Caco-2 (cell line): ENCODE measurements at regions not wholly inside any gene's neighbourhood (a gene's known extent, or its start where the extent isn't known, plus 50 kb on each side); places are given as distances from the start of the nearest gene placed in this dataset.

Experiments
- BruUV-seq: library from RNA; stranded (reverse); fragments of 400-500 nt; replicated peaks from 2 replicates; lab custom pipeline; 2021; lab: Mats Ljungman, UMichigan
- CTCF ChIA-PET: fragments of 300-600 bp; sonication (Branson Sonifier 250); formaldehyde crosslinking; loops from one replicate; lab custom pipeline; 2022; ENCODE audit warnings: antibody characterized with exemption; lab: Charles Lee
- POLR2A ChIA-PET: fragments of 300-600 bp; sonication (Branson Sonifier 250); formaldehyde crosslinking; loops from one replicate; lab custom pipeline; 2022; ENCODE audit warnings: antibody characterized with exemption; lab: Charles Lee
- DNase-seq, 2 experiments: peaks; one replicate each; pipeline versions ENCODE4 v3.0.0 to v3.0.0-alpha.2; 2020 to 2022
- H3K27me3 ChIP-seq: replicated peaks from 2 replicates; pipeline ENCODE4 v1.6.0; 2011; ENCODE audit warnings: low read length; ENCODE audit not compliant: control insufficient read depth, insufficient read depth
- H3K36me3 ChIP-seq: 2 replicates; pipeline ENCODE4 v1.5.1; 2011; ENCODE audit warnings: low read length; ENCODE audit not compliant: control insufficient read depth, insufficient read depth
- H3K4me1 ChIP-seq: fragments of 250-450 bp; sonication (Bioruptor Pico); 2 replicates; pipeline ENCODE4 v1.5.1; 2020; ENCODE audit warnings: mild to moderate bottlenecking
- H3K4me3 ChIP-seq: 2 replicates; pipeline ENCODE4 v1.5.1; 2011; ENCODE audit warnings: low read depth, mild to moderate bottlenecking, control low read depth, low read length
- H3K9me3 ChIP-seq: fragments of 250-450 bp; sonication (Bioruptor Pico); 2 replicates; pipeline ENCODE4 v1.5.1; 2020; ENCODE audit warnings: mild to moderate bottlenecking, moderate library complexity
- H3K27ac Mint-ChIP-seq: one replicate; pipeline ENCODE4 v1.8.0; 2022; ENCODE audit warnings: mixed read lengths; ENCODE audit not compliant: unreplicated experiment
- H3K27me3 Mint-ChIP-seq: one replicate; pipeline ENCODE4 v1.8.0; 2022; ENCODE audit warnings: mixed read lengths; ENCODE audit not compliant: insufficient read depth, unreplicated experiment
- H3K36me3 Mint-ChIP-seq: one replicate; pipeline ENCODE4 v1.8.0; 2022; ENCODE audit warnings: mild to moderate bottlenecking, mixed read lengths; ENCODE audit not compliant: insufficient read depth, unreplicated experiment
- H3K4me1 Mint-ChIP-seq: one replicate; pipeline ENCODE4 v1.8.0; 2022; ENCODE audit warnings: low read depth, mixed read lengths; ENCODE audit not compliant: unreplicated experiment
- H3K4me3 Mint-ChIP-seq: one replicate; pipeline ENCODE4 v1.8.0; 2022; ENCODE audit warnings: mild to moderate bottlenecking, moderate library complexity, mixed read lengths; ENCODE audit not compliant: unreplicated experiment
- H3K9me3 Mint-ChIP-seq: one replicate; pipeline ENCODE4 v1.8.0; 2022; ENCODE audit warnings: mixed read lengths; ENCODE audit not compliant: unreplicated experiment
- CTCF ChIP-seq, 2 experiments: fragments of 200-600 bp in 1 of 2; IDR thresholded peaks; 1 replicate in 1 of 2; 2 replicates in 1 of 2; pipeline versions ENCODE4 v1.5.1 to v1.8.0; 2011 to 2022; ENCODE audit warnings: antibody characterized with exemption in 1 of 2, control low read depth in 1 of 2, inconsistent platforms in 1 of 2, low read depth in 1 of 2, low read length in 1 of 2, mild to moderate bottlenecking in 1 of 2, moderate library complexity in 1 of 2; ENCODE audit not compliant: insufficient read depth in 1 of 2, severe bottlenecking in 1 of 2, unreplicated experiment in 1 of 2
- intact Hi-C: fragments of 100-400 bp; cut with micrococcal nuclease; formaldehyde crosslinking; loops from one replicate; pipeline ENCODE4 v1.10.0; 2022; ENCODE audit not compliant: unreplicated experiment

- peak; percentile 59 to 60 for DNase-seq
- Mint-ChIP-seq H3K4me1 (peaks cover 36% of the 10 kb centered on the region), H3K9me3 (no peaks in the 10 kb centered on the region), H3K27ac (peak overlapping the region; percentile 82), H3K36me3 (peaks cover 36% of the 10 kb centered on the region), H3K27me3 (no peaks in the 10 kb centered on the region), H3K4me3 (peak overlapping the region; percentile 6)
- TF ChIP-seq CTCF (IDR thresholded peaks at IDR 0.05; ENCODE audit: insufficient read depth in 1 of 2, low read depth in 1 of 2, low read length in 1 of 2, severe bottlenecking in 1 of 2, unreplicated experiment in 1 of 2), result no peak
- CTCF ChIA-PET, result interaction anchor here (0.8 to 2.1 kb wide), 5 partner anchors 16 to 115 kb away, joined by 3 to 8 read pairs (median 4); no protein-coding TSS in a partner anchor
- no TSS peak for BruUV-seq
- intact Hi-C loops, result no loop called here
- POLR2A ChIA-PET, result no interaction called here
- Histone ChIP-seq H3K36me3 (no peaks in the 10 kb centered on the region; the same call in 1 of the 2 replicates), H3K9me3 (no peaks in the 10 kb centered on the region), H3K4me1 (peaks cover 40% of the 10 kb centered on the region), H3K4me3 (no peak overlapping the region), H3K27me3 (no peaks in the 10 kb centered on the region)
These were observed 58.2 kb downstream of the ZBTB38 start for GRCh38 chr3:141426404-141427034.

GRCh38 chr3:141427764-141428163 lies 59.1 kb upstream of the RASA2 start:
- Mint-ChIP-seq H3K36me3 (peaks cover 36% of the 10 kb centered on the region), H3K4me1 (peaks cover 47% of the 10 kb centered on the region), H3K27ac (no peak overlapping the region), H3K4me3 (no peak overlapping the region), H3K27me3 (no peaks in the 10 kb centered on the region), H3K9me3 (no peaks in the 10 kb centered on the region)
- Histone ChIP-seq H3K27me3 (no peaks in the 10 kb centered on the region), H3K4me1 (peaks cover 45% of the 10 kb centered on the region), H3K9me3 (no peaks in the 10 kb centered on the region), H3K4me3 (no peak overlapping the region), H3K36me3 (no peaks in the 10 kb centered on the region; the same call in 1 of the 2 replicates)
- TF ChIP-seq CTCF (IDR thresholded peaks at IDR 0.05; ENCODE audit: insufficient read depth in 1 of 2, low read depth in 1 of 2, low read length in 1 of 2, severe bottlenecking in 1 of 2, unreplicated experiment in 1 of 2), result no peak
- POLR2A ChIA-PET, result no interaction called here
- intact Hi-C loops, result no loop called here
- DNase-seq, result no peak
- CTCF ChIA-PET, result interaction anchor here (0.7 kb wide), 1 partner anchor 27 kb away, joined by 4 read pairs; no protein-coding TSS in a partner anchor
- BruUV-seq, result no TSS peak

GRCh38 chr3:141429371-141430035 lies 57.3 kb upstream of the RASA2 start:
- POLR2A ChIA-PET, result no interaction called here
- H3K27me3 Mint-ChIP-seq, result no peaks in the 10 kb centered on the region
- no peak for DNase-seq
- H3K9me3 Mint-ChIP-seq, result no peaks in the 10 kb centered on the region
- BruUV-seq, result no TSS peak
- H3K27me3 ChIP-seq, result no peaks in the 10 kb centered on the region
- H3K36me3 Mint-ChIP-seq, result peaks cover 40% of the 10 kb centered on the region
- TF ChIP-seq CTCF (IDR thresholded peaks at IDR 0.05; ENCODE audit: insufficient read depth in 1 of 2, low read depth in 1 of 2, low read length in 1 of 2, severe bottlenecking in 1 of 2, unreplicated experiment in 1 of 2), result no peak
- H3K4me1 Mint-ChIP-seq, result peaks cover 55% of the 10 kb centered on the region
- H3K36me3 ChIP-seq, result no peaks in the 10 kb centered on the region; the same call in 1 of the 2 replicates
- peaks cover 56% of the 10 kb centered on the region for H3K4me1 ChIP-seq
- H3K4me3 ChIP-seq, result no peak overlapping the region
- H3K27ac Mint-ChIP-seq, result peak overlapping the region; percentile 72
- CTCF ChIA-PET, result interaction anchor here (0.6 kb wide), 1 partner anchor 195 kb away, joined by 3 read pairs; no protein-coding TSS in a partner anchor
- H3K4me3 Mint-ChIP-seq, result peak overlapping the region; percentile 38
- intact Hi-C loops, result no loop called here
- H3K9me3 ChIP-seq, result no peaks in the 10 kb centered on the region
